Kidney tubule cell (primary cell): ENCODE measurements at regions not wholly inside any gene's neighbourhood (a gene's known extent, or its start where the extent isn't known, plus 50 kb on each side); places are given as distances from the start of the nearest gene placed in this dataset.
"Not testable (repeated sequence)": the region's sequence is repeated elsewhere in the genome, so short reads cannot be mapped to it uniquely, and the experiment has no call there.

Experiments used
- DNase-seq: peaks from one replicate; pipeline ENCODE4 v3.0.0-alpha.2; 2018; ENCODE audit warnings: low spot score

- DNase-seq, result no peak
Observed at GRCh38 chr19:34575206-34575605, 93.6 kb downstream of the WTIP start.

- no peak for DNase-seq
Observed at GRCh38 chr19:34574704-34575103, 93.1 kb downstream of the WTIP start.

- no peak for DNase-seq
Observed at GRCh38 chr19:34573226-34573864, 91.8 kb downstream of the WTIP start.

- DNase-seq, result not testable (repeated sequence)
Observed at GRCh38 chr19:34570140-34570539, 88.6 kb downstream of the WTIP start.

GRCh38 chr19:34562344-34562743 is 80.8 kb downstream of the WTIP start:
- DNase-seq, result not testable (repeated sequence)
